Sigmoid colon (tissue), 4 donors: ENCODE measurements at regions not wholly inside any gene's neighbourhood (a gene's known extent, or its start where the extent isn't known, plus 50 kb on each side); places are given as distances from the start of the nearest gene placed in this dataset.

Experiments
- POLR2AphosphoS5 ChIP-seq, 4 donors: sonication (generic); formaldehyde crosslinking; IDR thresholded peaks; one replicate each; pipeline ENCODE4 v1.6.1; 2017; ENCODE audit warnings: antibody characterized with exemption in 4 of 4
- TF ChIP-seq, protein P1 (sequence below), 4 experiments: fragments of 450-650 bp in 3 of 4; fragments of 200-600 bp in 1 of 4; IDR thresholded peaks; one replicate each; pipeline ENCODE4 v1.5.1; 2016 to 2019; ENCODE audit warnings: antibody characterized with exemption in 4 of 4, mild to moderate bottlenecking in 3 of 4, moderate library complexity in 2 of 4

DNA sequence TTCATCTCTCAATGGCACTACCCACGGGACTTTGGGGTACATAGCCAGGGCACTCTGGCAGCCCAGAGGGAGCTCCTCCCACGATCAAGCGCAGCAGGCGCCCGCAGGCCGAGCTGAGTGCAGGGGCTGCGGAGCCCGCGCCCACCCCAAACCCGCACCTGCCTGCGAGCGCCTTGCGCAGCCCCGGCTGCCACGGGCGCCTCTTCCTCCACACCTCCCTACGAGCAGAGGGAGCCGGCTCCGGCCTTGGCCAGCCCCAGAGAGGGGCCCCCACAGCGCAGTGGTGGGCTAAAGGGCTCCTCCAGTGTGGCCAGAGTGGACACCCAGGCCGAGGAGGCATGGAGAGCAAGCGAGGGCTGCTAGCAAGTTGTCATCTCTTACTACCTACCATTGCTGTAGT is 165.2 kb downstream of the UBE2E3 start:
- TF ChIP-seq, protein P1, sequence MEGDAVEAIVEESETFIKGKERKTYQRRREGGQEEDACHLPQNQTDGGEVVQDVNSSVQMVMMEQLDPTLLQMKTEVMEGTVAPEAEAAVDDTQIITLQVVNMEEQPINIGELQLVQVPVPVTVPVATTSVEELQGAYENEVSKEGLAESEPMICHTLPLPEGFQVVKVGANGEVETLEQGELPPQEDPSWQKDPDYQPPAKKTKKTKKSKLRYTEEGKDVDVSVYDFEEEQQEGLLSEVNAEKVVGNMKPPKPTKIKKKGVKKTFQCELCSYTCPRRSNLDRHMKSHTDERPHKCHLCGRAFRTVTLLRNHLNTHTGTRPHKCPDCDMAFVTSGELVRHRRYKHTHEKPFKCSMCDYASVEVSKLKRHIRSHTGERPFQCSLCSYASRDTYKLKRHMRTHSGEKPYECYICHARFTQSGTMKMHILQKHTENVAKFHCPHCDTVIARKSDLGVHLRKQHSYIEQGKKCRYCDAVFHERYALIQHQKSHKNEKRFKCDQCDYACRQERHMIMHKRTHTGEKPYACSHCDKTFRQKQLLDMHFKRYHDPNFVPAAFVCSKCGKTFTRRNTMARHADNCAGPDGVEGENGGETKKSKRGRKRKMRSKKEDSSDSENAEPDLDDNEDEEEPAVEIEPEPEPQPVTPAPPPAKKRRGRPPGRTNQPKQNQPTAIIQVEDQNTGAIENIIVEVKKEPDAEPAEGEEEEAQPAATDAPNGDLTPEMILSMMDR (IDR thresholded peaks at IDR 0.05), result no peak
- TF ChIP-seq POLR2AphosphoS5 (IDR thresholded peaks at IDR 0.05), result no peak
